Hepatocyte (in vitro differentiated cells): ENCODE measurements at regions not wholly inside any gene's neighbourhood (a gene's known extent, or its start where the extent isn't known, plus 50 kb on each side); places are given as distances from the start of the nearest gene placed in this dataset.

Source experiments
- CTCF ChIP-seq: fragments of 200-600 bp; sonication (generic); IDR thresholded peaks from 2 replicates; pipeline ENCODE4 v1.5.1; 2016; ENCODE audit warnings: antibody characterized with exemption, mild to moderate bottlenecking; ENCODE audit not compliant: poor library complexity
- EZH2 ChIP-seq: fragments of 200-600 bp; sonication (generic); IDR thresholded peaks from 2 replicates; pipeline ENCODE4 v1.6.1; 2016; ENCODE audit warnings: antibody characterized with exemption, mild to moderate bottlenecking, borderline replicate concordance
- EZH2phosphoT487 ChIP-seq: fragments of 200-600 bp; sonication (generic); IDR thresholded peaks from one replicate; pipeline ENCODE4 v1.6.1; 2018; ENCODE audit warnings: antibody characterized with exemption, mild to moderate bottlenecking, low read depth, moderate library complexity; ENCODE audit not compliant: unreplicated experiment, severe bottlenecking

GRCh38 chr4:156132196-156132595 is 178.5 kb upstream of the CTSO start:
- TF ChIP-seq CTCF (no peak), EZH2phosphoT487 (no peak), EZH2 (no peak)
